Hepatic stellate cell (primary cell): ENCODE measurements at regions not wholly inside any gene's neighbourhood (a gene's known extent, or its start where the extent isn't known, plus 50 kb on each side); places are given as distances from the start of the nearest gene placed in this dataset.

Experiments
- DNase-seq: peaks from one replicate; pipeline ENCODE4 v3.0.0; 2011; ENCODE audit warnings: low spot score

- DNase-seq = no peak
These were observed 211.1 kb downstream of the ANKRD60 start for GRCh38 chr20:58017231-58017969.

- no peak for DNase-seq
These were observed 211.7 kb downstream of the ANKRD60 start for GRCh38 chr20:58016779-58017178.

GRCh38 chr20:58014628-58015315 is 213.7 kb downstream of the ANKRD60 start:
- no peak for DNase-seq

GRCh38 chr20:58012731-58013510 is 215.5 kb downstream of the ANKRD60 start:
- no peak for DNase-seq

- DNase-seq = no peak
These were observed 216.4 kb downstream of the ANKRD60 start for GRCh38 chr20:58011947-58012610.

GRCh38 chr20:58011106-58011946 is 217.1 kb downstream of the ANKRD60 start:
- DNase-seq = no peak

- DNase-seq = no peak
These were observed 217.8 kb downstream of the ANKRD60 start for GRCh38 chr20:58010666-58011065.

GRCh38 chr20:58010186-58010585 is 218.3 kb downstream of the ANKRD60 start:
- DNase-seq = no peak

GRCh38 chr20:58008866-58009265 is 219.6 kb downstream of the ANKRD60 start:
- no peak for DNase-seq

GRCh38 chr20:58008413-58008812 is 220.0 kb downstream of the ANKRD60 start:
- no peak for DNase-seq

- no peak for DNase-seq
These were observed 220.5 kb downstream of the ANKRD60 start for GRCh38 chr20:58007947-58008346.

GRCh38 chr20:58006346-58007316 is 221.8 kb downstream of the ANKRD60 start:
- DNase-seq = no peak

GRCh38 chr20:58005581-58006345 is 222.7 kb downstream of the ANKRD60 start:
- DNase-seq = no peak

GRCh38 chr20:58004900-58005299 is 223.6 kb downstream of the ANKRD60 start:
- no peak for DNase-seq

GRCh38 chr20:58004146-58004545 is 224.3 kb downstream of the ANKRD60 start:
- DNase-seq = no peak

- DNase-seq = no peak
These were observed 224.9 kb downstream of the ANKRD60 start for GRCh38 chr20:58003525-58003924.

- no peak for DNase-seq
These were observed 225.6 kb downstream of the ANKRD60 start for GRCh38 chr20:58002901-58003300.

GRCh38 chr20:58001946-58002345 is 226.5 kb downstream of the ANKRD60 start:
- no peak for DNase-seq

GRCh38 chr20:58001381-58001780 is 227.1 kb downstream of the ANKRD60 start:
- no peak for DNase-seq
